ENCODE measurements at regions not wholly inside any gene's neighbourhood (a gene's known extent, or its start where the extent isn't known, plus 50 kb on each side); places are given as distances from the start of the nearest gene placed in this dataset.

- H3K4me3 ChIP-seq (replicated peaks in 1 of 2; ENCODE audit: low read depth in 1 of 2, low read length in 2 of 2): no peak overlapping the region
- H3K27me3 ChIP-seq (ENCODE audit: insufficient read depth, low read length): no peaks in the 10 kb centered on the region
- H3K4me2 ChIP-seq (ENCODE audit: low read length): no peak overlapping the region
- H3K4me1 ChIP-seq (ENCODE audit: control insufficient read depth in 1 of 2, insufficient read depth in 2 of 2, low read length in 2 of 2): no peaks in the 10 kb centered on the region
- no peaks in the 10 kb centered on the region for H3K79me2 ChIP-seq (ENCODE audit: insufficient read depth, low read length)
- no peak overlapping the region for H3K27ac ChIP-seq (ENCODE audit: low read depth, low read length)
- H4K20me1 ChIP-seq (ENCODE audit: insufficient read depth): no peaks in the 10 kb centered on the region
- BruUV-seq (replicated peaks): no TSS peak
- ChIA-PET RAD21 (ENCODE audit: low non-redundant PET in 1 of 2, low total read pairs in 2 of 2, uncharacterized antibody in 2 of 2, unreplicated experiment in 2 of 2) (no interaction called here), POLR2A (no interaction called here), CTCF (no interaction called here)
- H2AFZ ChIP-seq (ENCODE audit: low read depth, low read length, poor library complexity, severe bottlenecking): no peak overlapping the region
- no peaks in the 10 kb centered on the region for H3K9me2 ChIP-seq (ENCODE audit: insufficient read depth)
- TF ChIP-seq RAD21 (IDR thresholded peaks at IDR 0.05; ENCODE audit: low read depth): no peak
- no peak for TF ChIP-seq CBX3 (IDR thresholded peaks at IDR 0.05; ENCODE audit: low read depth)
- TF ChIP-seq POLR2AphosphoS5 (IDR thresholded peaks at IDR 0.05; ENCODE audit: low read depth, low read length): no peak
- TF ChIP-seq EZH2phosphoT487 (IDR thresholded peaks at IDR 0.05; ENCODE audit: borderline replicate concordance): no peak
- TF ChIP-seq SP1 (IDR thresholded peaks at IDR 0.05; ENCODE audit: low read depth): no peak
- TF ChIP-seq CEBPB (IDR thresholded peaks at IDR 0.05; ENCODE audit: low read depth): no peak
- no peak for TF ChIP-seq ZFX (IDR thresholded peaks at IDR 0.05)
- no peak for TF ChIP-seq POLR2A (IDR thresholded peaks at IDR 0.05; ENCODE audit: borderline replicate concordance, extremely low read depth, insufficient read depth, insufficient read length)
- TF ChIP-seq ZBTB33 (IDR thresholded peaks at IDR 0.05; ENCODE audit: extremely low read depth, insufficient replicate concordance, low read length): no peak
- no peak for TF ChIP-seq TCF7L2 (IDR thresholded peaks at IDR 0.05; ENCODE audit: borderline replicate concordance, extremely low read depth, insufficient read depth, insufficient read length)
- no peak for TF ChIP-seq ELF1 (IDR thresholded peaks at IDR 0.05; ENCODE audit: borderline replicate concordance, low read depth)
- TF ChIP-seq SIN3A (IDR thresholded peaks at IDR 0.05; ENCODE audit: low read depth): no peak
- TF ChIP-seq CTCF (IDR thresholded peaks at IDR 0.05 in 2 of 3, conservative IDR thresholded peaks at IDR 0.05 in 1 of 3; ENCODE audit: borderline replicate concordance in 1 of 3, insufficient read depth in 1 of 3, low read depth in 2 of 3, low read length in 2 of 3): no peak
- TF ChIP-seq MAX (IDR thresholded peaks at IDR 0.05): no peak
- no peak for TF ChIP-seq REST (IDR thresholded peaks at IDR 0.05; ENCODE audit: low read depth)
- ATAC-seq: no peak
- no peaks in the 10 kb centered on the region for H3K36me3 ChIP-seq (ENCODE audit: control insufficient read depth in 1 of 2, insufficient read depth in 2 of 2, low read length in 2 of 2)
- intact Hi-C loops (cut with micrococcal nuclease): no loop called here
- no peak overlapping the region for H3K9ac ChIP-seq (ENCODE audit: low read length)
- no peak for DNase-seq (ENCODE audit: low read depth, low spot score)
- no peaks in the 10 kb centered on the region for H3K9me3 ChIP-seq (ENCODE audit: control insufficient read depth in 1 of 2, insufficient read depth in 1 of 2, low read depth in 1 of 2, low read length in 2 of 2)
Observed at GRCh38 chr4:180973894-180974293, 1269.3 kb upstream of the TENM3 start.

Measured in HCT116 (cell line).